Activated CD4-positive, alpha-beta T cell treated with anti-CD3 and anti-CD28 coated beads for 48 hours (primary cell): ENCODE measurements at regions not wholly inside any gene's neighbourhood (a gene's known extent, or its start where the extent isn't known, plus 50 kb on each side); places are given as distances from the start of the nearest gene placed in this dataset.
"Not testable (repeated sequence)": the region's sequence is repeated elsewhere in the genome, so short reads cannot be mapped to it uniquely, and the experiment has no call there.

Source experiments
- DNase-seq: peaks from one replicate; pipeline ENCODE4 v3.0.0-alpha.2; 2020

GRCh38 chrY:12212394-12212793 is 488.6 kb upstream of the USP9Y start:
- DNase-seq: no peak

GRCh38 chrY:12215564-12216022 is 485.4 kb upstream of the USP9Y start:
- no peak for DNase-seq

GRCh38 chrY:12230921-12231320 is 470.1 kb upstream of the USP9Y start:
- no peak for DNase-seq

GRCh38 chrY:12236399-12236798 is 464.6 kb upstream of the USP9Y start:
- no peak for DNase-seq

GRCh38 chrY:12240326-12240725 is 460.7 kb upstream of the USP9Y start:
- not testable (repeated sequence) for DNase-seq

- no peak for DNase-seq
Measured at GRCh38 chrY:12244146-12244545, 456.9 kb upstream of the USP9Y start.

GRCh38 chrY:12253756-12254155 is 447.3 kb upstream of the USP9Y start:
- no peak for DNase-seq

GRCh38 chrY:12271162-12271561 is 429.9 kb upstream of the USP9Y start:
- no peak for DNase-seq

GRCh38 chrY:12285608-12286007 is 415.4 kb upstream of the USP9Y start:
- DNase-seq: no peak

GRCh38 chrY:12288919-12289318 is 412.1 kb upstream of the USP9Y start:
- DNase-seq: no peak

GRCh38 chrY:12289415-12289814 is 411.6 kb upstream of the USP9Y start:
- no peak for DNase-seq

GRCh38 chrY:12292542-12292941 is 408.5 kb upstream of the USP9Y start:
- no peak for DNase-seq

- DNase-seq: no peak
Measured at GRCh38 chrY:12296460-12296859, 404.6 kb upstream of the USP9Y start.

- DNase-seq: not testable (repeated sequence)
Measured at GRCh38 chrY:12299796-12300195, 401.2 kb upstream of the USP9Y start.

GRCh38 chrY:12303464-12303863 is 397.6 kb upstream of the USP9Y start:
- peak; percentile 5 for DNase-seq

- DNase-seq: no peak
Measured at GRCh38 chrY:12305456-12305855, 395.6 kb upstream of the USP9Y start.

- DNase-seq: peak; percentile 26
Measured at GRCh38 chrY:12309212-12309611, 391.8 kb upstream of the USP9Y start.

- DNase-seq: no peak
Measured at GRCh38 chrY:12310832-12311231, 390.2 kb upstream of the USP9Y start.

GRCh38 chrY:12327751-12328150 is 373.3 kb upstream of the USP9Y start:
- no peak for DNase-seq

- not testable (repeated sequence) for DNase-seq
Measured at GRCh38 chrY:12331917-12332316, 369.1 kb upstream of the USP9Y start.

- no peak for DNase-seq
Measured at GRCh38 chrY:12343211-12343610, 357.8 kb upstream of the USP9Y start.

GRCh38 chrY:12348181-12348580 is 352.9 kb upstream of the USP9Y start:
- DNase-seq: no peak

GRCh38 chrY:12357204-12357603 is 343.8 kb upstream of the USP9Y start:
- DNase-seq: no peak

GRCh38 chrY:12357655-12358054 is 343.4 kb upstream of the USP9Y start:
- no peak for DNase-seq

GRCh38 chrY:12358337-12358736 is 342.7 kb upstream of the USP9Y start:
- DNase-seq: no peak

- DNase-seq: no peak
Measured at GRCh38 chrY:12359867-12360266, 341.2 kb upstream of the USP9Y start.
